ENCODE measurements at regions not wholly inside any gene's neighbourhood (a gene's known extent, or its start where the extent isn't known, plus 50 kb on each side); places are given as distances from the start of the nearest gene placed in this dataset.

- no peak for ATAC-seq
- no peak for TF ChIP-seq CSRNP3 (CRISPR knock-in tag; IDR thresholded peaks at IDR 0.05)
- TF ChIP-seq OSR1 (CRISPR knock-in tag; IDR thresholded peaks at IDR 0.05), result no peak
- no peak for TF ChIP-seq POU6F1 (CRISPR knock-in tag; IDR thresholded peaks at IDR 0.05; ENCODE audit: borderline replicate concordance, low read depth)
- TF ChIP-seq, protein P1, sequence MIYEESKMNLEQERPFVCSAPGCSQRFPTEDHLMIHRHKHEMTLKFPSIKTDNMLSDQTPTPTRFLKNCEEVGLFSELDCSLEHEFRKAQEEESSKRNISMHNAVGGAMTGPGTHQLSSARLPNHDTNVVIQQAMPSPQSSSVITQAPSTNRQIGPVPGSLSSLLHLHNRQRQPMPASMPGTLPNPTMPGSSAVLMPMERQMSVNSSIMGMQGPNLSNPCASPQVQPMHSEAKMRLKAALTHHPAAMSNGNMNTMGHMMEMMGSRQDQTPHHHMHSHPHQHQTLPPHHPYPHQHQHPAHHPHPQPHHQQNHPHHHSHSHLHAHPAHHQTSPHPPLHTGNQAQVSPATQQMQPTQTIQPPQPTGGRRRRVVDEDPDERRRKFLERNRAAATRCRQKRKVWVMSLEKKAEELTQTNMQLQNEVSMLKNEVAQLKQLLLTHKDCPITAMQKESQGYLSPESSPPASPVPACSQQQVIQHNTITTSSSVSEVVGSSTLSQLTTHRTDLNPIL (CRISPR knock-in tag; IDR thresholded peaks at IDR 0.05; ENCODE audit: low read depth), result no peak
- no peak for TF ChIP-seq PPARA (CRISPR knock-in tag; IDR thresholded peaks at IDR 0.05; ENCODE audit: borderline replicate concordance)
- TF ChIP-seq ARNTL (CRISPR knock-in tag; IDR thresholded peaks at IDR 0.05; ENCODE audit: borderline replicate concordance, low read depth), result no peak
- no peak for TF ChIP-seq PATZ1 (CRISPR knock-in tag; IDR thresholded peaks at IDR 0.05; ENCODE audit: borderline replicate concordance)
- TF ChIP-seq ISL1 (CRISPR knock-in tag; IDR thresholded peaks at IDR 0.05), result no peak
- no peak for TF ChIP-seq TCF4 (CRISPR knock-in tag; IDR thresholded peaks at IDR 0.05; ENCODE audit: borderline replicate concordance)
- no peak for TF ChIP-seq ZNF565 (CRISPR knock-in tag; conservative IDR thresholded peaks at IDR 0.05; ENCODE audit: low read depth)
Observed at GRCh38 chr4:137000432-137000831, 531.9 kb downstream of the PCDH18 start.

DNA sequence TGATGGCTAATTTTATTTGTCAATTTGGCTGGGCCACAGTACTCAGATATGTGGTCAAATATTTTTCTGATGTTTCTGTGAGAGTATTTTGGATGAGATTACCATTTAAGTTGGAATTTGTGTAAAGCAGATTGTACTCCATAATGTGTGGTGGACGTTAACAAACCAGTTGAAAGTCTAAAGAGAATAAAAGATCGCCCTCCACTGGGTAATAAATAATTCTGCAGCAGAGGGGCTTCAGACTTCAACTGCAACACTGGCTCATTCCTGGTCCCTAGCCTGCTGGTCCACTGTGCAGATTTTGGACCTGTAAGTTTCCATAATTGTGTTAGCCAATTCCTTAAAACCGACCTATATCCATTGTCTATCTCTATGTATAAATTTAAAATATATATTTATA, 540.3 kb downstream of the PCDH18 start:
- ATAC-seq, result no peak
- TF ChIP-seq CSRNP3 (CRISPR knock-in tag; IDR thresholded peaks at IDR 0.05) (no peak), ZFP3 (CRISPR knock-in tag; IDR thresholded peaks at IDR 0.05) (no peak), ESRRG (CRISPR knock-in tag; IDR thresholded peaks at IDR 0.05) (no peak), RARB (CRISPR knock-in tag; IDR thresholded peaks at IDR 0.05) (no peak), CSDC2 (CRISPR knock-in tag; IDR thresholded peaks at IDR 0.05) (no peak), POU6F1 (CRISPR knock-in tag; IDR thresholded peaks at IDR 0.05; ENCODE audit: borderline replicate concordance, low read depth) (no peak), GLIS3 (CRISPR knock-in tag; IDR thresholded peaks at IDR 0.05) (no peak), ZNF8 (CRISPR knock-in tag; IDR thresholded peaks at IDR 0.05) (no peak), PATZ1 (CRISPR knock-in tag; IDR thresholded peaks at IDR 0.05; ENCODE audit: borderline replicate concordance) (no peak), BACH2 (CRISPR knock-in tag; IDR thresholded peaks at IDR 0.05; ENCODE audit: borderline replicate concordance) (no peak), ZC3H10 (CRISPR knock-in tag; IDR thresholded peaks at IDR 0.05) (no peak), SNAI2 (CRISPR knock-in tag; IDR thresholded peaks at IDR 0.05) (no peak), OSR1 (CRISPR knock-in tag; IDR thresholded peaks at IDR 0.05) (no peak), ZNF70 (CRISPR knock-in tag; IDR thresholded peaks at IDR 0.05) (no peak), ARNTL (CRISPR knock-in tag; IDR thresholded peaks at IDR 0.05; ENCODE audit: borderline replicate concordance, low read depth) (no peak), PPARA (CRISPR knock-in tag; IDR thresholded peaks at IDR 0.05; ENCODE audit: borderline replicate concordance) (no peak), TOX (CRISPR knock-in tag; IDR thresholded peaks at IDR 0.05; ENCODE audit: borderline replicate concordance) (no peak), TSHZ2 (CRISPR knock-in tag; IDR thresholded peaks at IDR 0.05) (no peak)

All from SK-N-SH treated with all-trans-retinoic acid at 6 μM for 48 hours (cell line).